GM10847 (cell line): ENCODE measurements at regions not wholly inside any gene's neighbourhood (a gene's known extent, or its start where the extent isn't known, plus 50 kb on each side); places are given as distances from the start of the nearest gene placed in this dataset.

Source experiments
- POLR2A ChIP-seq: IDR thresholded peaks from 2 replicates; pipeline ENCODE4 v1.6.1; 2011; ENCODE audit not compliant: insufficient read length; ENCODE audit errors: extremely low read depth

DNA sequence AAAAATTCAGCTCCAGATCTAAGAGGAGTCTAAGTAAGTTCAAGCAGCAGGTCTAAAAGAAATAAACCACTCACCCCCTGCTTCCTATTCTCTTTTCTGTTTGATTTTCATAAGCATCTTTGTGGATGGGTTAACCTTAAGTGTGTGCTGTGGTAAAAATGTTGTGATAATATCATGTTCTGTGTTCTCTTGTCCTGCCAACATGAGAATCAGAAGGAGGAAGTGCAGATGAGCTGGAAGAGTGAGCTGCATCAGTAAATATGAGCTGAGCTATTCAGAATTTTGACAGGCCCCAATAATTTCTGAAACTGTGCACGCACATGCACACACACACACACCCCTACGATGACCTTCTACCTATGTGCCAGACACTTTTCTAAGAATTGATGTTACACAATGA lies 186.5 kb upstream of the ANKRD55 start:
- no peak for TF ChIP-seq POLR2A

DNA sequence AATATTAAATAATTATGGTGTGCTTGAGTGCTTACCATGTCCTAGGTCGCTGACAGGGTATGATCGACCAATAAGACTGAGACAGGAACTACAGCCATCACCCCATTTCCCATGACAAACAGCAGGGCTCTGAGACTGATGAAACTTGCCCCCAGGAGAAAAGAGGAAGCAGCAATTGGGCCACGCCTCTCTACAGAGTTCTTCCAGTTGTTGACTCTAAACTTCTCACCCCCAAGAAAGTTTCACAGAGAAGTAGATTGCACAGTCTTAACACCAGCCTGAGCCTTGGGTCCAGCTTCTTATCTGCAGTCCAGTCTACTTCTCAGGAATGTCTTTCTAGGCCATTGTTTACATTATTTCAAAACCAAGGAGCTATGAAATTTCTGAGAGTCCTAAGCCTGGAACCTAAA lies 182.2 kb upstream of the ANKRD55 start:
- no peak for TF ChIP-seq POLR2A

DNA sequence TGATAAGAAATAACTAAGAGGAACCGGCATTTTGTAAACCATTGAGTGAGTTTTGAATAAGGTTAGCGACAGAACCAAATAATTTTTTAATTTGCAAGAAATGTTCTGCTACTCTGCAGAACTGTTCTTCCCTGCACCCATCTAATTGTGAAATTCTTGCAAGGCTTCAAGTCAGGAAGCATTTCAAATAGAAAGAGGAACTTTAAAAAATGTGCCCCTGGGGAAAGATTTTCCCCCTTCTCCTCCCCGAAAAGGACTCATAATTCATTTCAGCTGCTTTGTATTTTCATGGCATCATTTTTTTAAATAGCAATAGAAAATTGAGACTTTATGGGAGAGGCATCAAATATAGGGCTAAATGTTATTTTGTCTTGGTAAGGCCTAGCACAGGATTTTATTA lies 180.9 kb upstream of the ANKRD55 start:
- TF ChIP-seq POLR2A: no peak

DNA sequence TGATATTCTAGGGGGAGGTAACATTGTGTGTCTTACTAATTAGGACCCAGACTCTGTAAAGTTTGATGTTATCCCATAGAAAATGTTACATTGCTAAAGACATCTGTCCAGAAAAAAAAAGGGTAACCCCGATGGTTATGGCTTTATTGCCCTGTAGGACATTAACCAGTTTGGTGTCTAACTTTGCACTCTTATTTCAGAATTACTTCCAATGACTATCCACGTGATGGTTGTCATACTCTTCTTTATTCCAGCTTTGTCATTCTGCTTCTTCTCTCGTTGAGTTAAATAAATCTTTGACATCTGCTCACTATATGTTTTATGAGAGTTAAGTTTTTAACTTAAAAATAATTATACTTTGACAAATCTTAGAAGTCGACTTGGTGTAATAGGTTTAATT lies 180.4 kb upstream of the ANKRD55 start:
- TF ChIP-seq POLR2A: no peak

DNA sequence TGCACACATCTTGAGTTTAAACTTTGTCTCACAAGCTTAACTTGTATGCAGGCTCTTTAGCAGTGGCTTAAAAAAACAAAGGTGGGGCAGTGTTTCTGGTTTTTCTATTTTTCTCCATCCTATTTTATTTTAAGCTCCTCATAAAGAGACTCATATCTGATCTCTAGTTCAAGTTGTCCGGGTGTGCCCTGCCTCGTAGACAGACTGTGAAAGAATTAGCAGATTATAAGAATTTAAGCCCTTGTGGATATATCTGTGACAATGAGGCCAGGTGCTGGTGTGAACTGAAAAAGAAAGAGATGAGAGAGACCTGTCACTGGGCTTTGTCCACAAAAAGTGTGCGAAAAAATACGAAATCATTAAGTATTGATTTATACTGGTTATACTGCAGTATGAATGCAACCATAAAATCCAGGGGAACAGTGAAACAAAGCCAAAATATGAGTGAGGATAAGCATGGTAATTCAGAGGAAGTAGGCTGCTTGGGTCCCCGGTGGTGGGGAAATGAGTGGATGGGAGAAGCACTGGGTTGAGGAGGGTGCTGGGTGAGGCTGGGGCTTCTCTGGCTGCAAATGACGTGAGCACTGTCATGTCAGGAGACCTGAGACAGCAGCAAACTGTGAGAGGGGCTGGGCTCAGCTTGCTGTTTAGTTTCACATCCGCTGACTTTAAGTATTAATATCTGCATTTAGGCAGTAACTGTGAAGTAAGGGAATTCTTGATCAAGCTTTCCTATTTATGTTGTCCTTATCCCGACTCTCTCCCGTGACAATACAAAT lies 179.7 kb upstream of the ANKRD55 start:
- TF ChIP-seq POLR2A: no peak

DNA sequence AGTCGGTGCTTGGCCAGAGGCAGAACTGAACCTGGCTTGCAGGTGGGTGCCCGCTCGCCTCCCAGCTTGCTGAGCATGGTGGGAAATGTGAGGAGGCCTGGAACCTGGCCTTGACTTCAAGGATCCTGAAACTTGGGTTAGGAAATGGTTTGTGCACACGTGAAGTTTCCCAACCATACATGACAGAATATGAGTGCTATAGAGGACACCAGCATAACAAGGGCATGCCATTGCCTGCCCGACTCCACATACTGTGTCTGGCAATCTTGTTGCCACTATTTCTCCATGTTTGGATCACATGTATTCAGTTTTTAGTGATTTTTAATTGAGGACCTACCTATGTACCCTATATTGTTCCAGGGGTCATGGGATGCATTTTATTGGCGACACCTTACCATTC lies 177.6 kb upstream of the ANKRD55 start:
- no peak for TF ChIP-seq POLR2A

DNA sequence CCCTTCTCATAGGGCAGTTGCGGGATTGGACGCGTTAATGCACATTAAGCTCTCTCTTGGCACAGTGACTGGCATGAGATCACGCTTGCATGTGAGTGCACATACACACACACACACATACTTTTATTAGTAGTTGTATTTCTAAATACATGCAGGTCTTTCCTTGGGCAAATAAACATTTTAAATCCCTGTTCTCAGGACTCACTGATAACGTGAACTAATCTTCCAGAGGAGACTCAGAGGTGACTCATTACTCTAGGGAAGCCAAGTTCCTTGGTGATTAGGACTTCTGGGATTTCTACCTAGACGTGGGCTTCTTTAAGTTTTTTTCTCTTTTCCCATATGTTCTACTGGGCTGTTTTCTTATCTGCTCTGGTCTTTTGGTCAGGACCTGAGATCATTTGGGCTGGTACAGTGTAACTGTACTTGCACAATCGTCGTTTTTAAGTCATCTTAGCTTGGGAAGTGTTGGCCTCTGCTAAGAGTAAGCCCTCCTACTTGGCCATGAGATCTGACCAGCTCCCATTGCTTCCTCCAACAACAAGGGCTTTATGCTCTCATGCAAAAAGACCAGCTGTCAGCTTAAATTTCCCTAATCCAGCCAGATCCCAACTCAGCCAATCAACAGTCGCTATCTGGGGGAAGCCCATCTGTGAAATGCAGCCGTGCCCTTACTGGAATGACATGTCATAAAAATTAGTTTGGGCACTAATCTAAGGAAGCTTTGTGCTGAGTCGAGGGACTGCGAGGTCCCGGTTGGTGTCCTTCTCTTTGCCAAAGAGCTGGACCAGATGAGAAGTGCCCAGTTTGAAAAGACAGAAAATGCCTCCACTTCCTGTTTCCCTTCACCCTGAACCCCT lies 176.4 kb upstream of the ANKRD55 start:
- no peak for TF ChIP-seq POLR2A

DNA sequence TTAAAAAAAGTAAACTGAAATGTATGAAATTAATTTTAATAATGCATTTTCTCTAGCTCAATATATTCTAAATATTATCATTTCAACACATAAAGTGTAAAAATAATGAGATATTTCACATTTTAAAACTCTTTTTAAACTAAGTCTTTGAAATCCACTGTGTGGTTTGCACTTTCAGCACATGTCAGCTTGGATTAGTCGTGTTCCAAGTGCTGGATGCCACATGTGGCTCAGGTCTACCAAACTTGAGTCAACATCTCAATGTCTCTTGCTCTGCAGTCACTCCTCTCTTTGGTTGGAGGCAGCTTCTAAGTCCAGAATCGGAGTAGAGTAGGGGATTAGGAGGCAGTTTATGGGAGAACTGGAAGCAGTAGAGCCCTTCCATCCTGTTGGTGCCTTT lies 173.7 kb upstream of the ANKRD55 start:
- no peak for TF ChIP-seq POLR2A

DNA sequence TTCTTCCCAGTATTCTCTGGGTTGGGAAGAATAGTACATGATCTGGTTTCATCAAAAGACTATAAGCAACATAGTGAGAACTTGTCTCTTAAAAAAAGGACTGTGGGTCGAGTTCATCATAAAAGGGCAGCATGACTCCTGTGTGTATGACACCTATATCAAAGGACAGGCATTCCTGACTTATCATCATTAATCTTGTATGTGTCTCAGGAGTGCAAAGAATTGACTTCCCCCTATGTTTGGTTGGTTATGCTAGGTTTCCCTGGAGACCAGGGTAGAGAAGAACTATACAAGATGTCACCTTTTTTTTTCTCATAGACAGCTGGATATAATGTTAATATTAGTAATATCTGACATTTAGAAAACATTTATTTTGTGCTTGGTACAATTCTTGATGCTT lies 173.1 kb upstream of the ANKRD55 start:
- TF ChIP-seq POLR2A: no peak

DNA sequence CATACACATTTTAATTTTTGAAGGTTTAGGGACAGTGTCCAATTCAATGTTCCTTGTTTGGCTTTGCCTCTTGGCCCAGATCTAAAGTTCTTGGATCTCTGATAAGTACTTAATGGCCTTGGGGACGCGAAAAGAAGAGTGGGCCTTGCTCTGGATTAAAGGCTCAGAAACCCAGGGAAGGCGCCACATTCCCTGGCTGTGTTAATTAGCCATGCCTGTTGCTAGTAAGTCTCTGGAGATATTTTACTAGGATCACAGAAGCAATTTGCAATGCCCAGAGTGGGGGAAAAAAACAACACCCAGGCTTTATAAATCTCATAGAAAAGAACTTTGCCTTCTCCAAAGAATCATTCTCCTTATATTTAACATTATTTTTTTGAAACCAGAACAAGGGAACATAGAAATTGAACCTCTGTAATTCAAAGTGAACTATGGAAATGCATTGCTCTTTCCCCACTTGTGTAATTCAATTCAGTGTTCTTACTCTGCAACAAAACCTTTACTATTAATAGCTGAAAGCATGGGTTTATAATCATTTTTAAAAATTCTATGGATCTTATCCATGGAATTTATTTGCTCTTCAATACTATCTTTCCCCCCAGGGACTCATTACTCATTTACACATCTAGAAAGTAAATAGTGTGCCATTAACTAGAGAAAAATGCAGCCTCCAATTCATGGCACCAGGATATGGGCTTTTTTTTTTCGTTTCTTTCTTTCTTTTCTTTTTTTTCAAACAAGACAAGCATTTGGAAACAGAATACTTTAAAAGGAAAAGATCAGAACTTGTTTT lies 172.2 kb upstream of the ANKRD55 start:
- TF ChIP-seq POLR2A: no peak

DNA sequence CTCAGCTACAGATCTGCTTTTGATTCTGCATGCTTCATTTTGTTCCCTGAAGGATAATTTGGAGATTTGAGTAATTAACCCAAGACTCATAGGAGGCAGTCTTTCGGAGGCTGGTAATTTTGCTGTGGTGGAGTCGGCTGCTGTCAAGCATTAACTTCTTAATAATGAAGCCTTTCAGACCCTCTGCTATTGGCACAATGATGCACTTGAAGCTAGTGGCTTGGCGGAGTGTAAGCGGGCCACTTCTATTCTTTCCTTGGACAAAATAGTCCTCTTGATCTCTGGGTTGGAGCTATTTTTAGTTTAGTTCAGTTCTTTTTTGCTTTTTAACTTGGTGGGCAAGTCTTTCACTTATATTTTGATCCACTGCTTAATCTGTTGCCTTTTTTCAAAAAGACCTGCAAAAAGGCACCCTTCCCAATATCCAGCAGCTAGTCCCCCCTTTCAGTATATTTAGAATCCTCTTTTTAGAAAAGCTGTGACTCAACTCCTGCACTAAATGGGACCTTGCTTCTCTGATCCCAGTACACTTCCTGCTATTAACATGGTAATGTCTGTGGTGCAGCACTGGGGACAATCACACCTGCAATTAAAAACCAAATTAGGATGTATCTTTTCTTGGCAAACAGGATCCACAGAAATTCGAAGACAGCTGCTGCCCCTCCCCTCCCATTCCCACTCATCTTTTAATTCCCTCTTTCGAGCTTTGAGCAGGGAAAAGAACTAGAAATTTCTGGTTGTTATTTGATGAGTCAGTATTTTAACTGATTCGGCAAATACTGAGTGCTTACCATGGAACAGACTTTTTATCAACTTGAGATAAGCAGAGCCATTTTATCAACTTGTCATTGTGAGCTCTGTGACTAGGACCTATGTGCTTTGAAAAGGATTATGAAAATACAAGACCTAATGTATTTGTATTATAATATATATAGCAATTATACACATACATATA lies 169.4 kb upstream of the ANKRD55 start:
- TF ChIP-seq POLR2A: no peak

DNA sequence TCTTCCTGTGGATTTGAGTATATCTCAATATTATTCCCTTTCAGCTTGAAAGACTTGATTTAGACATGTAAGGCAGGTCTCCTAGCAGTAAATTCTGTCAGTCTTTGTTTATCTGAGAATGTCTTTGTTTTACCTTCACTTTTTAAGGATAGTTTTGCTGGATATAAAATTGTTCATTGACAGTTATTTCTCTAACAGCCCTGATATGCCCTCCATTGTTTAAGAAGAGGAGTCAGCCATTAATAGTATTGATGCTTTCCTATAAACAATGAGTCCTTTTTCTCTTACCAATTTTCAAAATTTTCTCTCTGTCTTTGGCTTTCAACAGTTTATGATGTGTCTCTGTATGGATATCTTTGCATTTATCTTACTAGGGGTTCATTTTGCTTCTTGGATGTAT lies 163.5 kb upstream of the ANKRD55 start:
- no peak for TF ChIP-seq POLR2A

DNA sequence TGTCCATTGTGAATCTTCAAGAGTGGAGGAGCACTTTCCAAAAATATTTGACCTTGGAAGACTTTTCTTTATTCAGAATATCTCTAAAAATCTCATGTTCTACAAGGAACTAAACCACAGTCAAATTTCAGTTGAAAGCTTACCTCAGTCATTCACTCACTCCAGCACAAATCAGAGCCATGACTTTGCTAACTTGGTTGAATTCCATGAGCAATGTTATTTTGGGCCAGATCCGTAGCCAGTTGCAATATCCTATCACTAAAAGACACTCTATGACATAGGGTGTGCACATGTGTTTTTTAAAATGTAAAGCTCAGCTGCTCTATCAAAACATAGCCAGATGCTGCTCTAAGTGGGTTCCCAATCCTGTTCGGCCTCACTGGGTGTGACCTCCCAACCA lies 156.1 kb upstream of the ANKRD55 start:
- TF ChIP-seq POLR2A: no peak

DNA sequence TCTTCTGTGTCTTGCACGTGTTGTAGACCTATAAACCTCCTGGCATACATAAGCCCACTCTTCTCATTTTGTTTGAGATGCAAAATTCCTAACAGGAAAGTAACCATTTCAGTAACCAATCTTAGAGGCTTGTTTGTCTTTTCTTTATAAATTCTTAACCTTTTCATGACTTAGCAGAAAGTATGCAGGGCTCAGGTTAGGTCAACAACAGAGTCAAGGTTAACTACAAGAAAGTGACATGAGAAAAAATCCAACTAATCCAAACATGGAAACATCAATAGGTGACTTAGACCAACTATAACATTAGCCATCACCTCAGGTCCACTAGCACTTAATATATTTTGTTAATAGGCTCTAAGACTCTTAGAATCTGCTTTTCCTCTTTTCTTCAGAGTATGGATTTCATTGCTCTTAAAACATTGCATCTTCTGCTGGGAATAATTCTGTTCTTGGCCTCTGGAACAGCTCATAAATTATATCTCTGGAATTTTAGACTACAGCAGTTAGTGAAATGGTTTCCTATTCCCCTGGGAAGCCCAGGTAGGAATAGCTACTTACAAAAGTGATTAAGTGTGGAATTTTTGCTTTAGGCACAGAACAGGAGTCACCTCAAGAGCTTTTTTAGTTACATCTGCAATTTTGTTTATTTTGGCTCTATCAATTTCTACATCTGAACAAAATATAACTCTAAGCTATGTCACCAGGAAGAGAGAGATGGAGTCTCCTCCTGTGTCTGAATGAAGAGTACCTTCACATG lies 155.3 kb upstream of the ANKRD55 start:
- no peak for TF ChIP-seq POLR2A
